ENCODE measurements at regions not wholly inside any gene's neighbourhood (a gene's known extent, or its start where the extent isn't known, plus 50 kb on each side); places are given as distances from the start of the nearest gene placed in this dataset.

GRCh38 chr6:92147246-92147645, 1272.1 kb downstream of the EPHA7 start:
- Histone ChIP-seq H3K4me1 (no peaks in the 10 kb centered on the region), H3K4me3 (ENCODE audit: low read depth, low read length) (no peak overlapping the region), H3K36me3 (ENCODE audit: control insufficient read depth, insufficient read depth, low read length) (no peaks in the 10 kb centered on the region), H3K9me3 (no peaks in the 10 kb centered on the region), H3K27me3 (replicated peaks; ENCODE audit: control insufficient read depth, insufficient read depth, low read length) (no peaks in the 10 kb centered on the region)
- H3K4me1 Mint-ChIP-seq (ENCODE audit: low read depth, unreplicated experiment) = no peaks in the 10 kb centered on the region
- TF ChIP-seq CTCF (IDR thresholded peaks at IDR 0.05; ENCODE audit: insufficient read depth in 1 of 2, low read depth in 1 of 2, low read length in 1 of 2, severe bottlenecking in 1 of 2, unreplicated experiment in 1 of 2) = no peak
- H3K9me3 Mint-ChIP-seq (ENCODE audit: unreplicated experiment) = no peaks in the 10 kb centered on the region
- no peaks in the 10 kb centered on the region for H3K27me3 Mint-ChIP-seq (ENCODE audit: insufficient read depth, unreplicated experiment)
- H3K4me3 Mint-ChIP-seq (ENCODE audit: unreplicated experiment) = no peak overlapping the region
- intact Hi-C loops (cut with micrococcal nuclease; ENCODE audit: unreplicated experiment) = no loop called here
- DNase-seq = no peak
- no peaks in the 10 kb centered on the region for H3K36me3 Mint-ChIP-seq (ENCODE audit: insufficient read depth, unreplicated experiment)
- CTCF ChIA-PET = no interaction called here
- BruUV-seq (replicated peaks) = no TSS peak
- H3K27ac Mint-ChIP-seq (ENCODE audit: unreplicated experiment) = no peak overlapping the region
- POLR2A ChIA-PET = no interaction called here

GRCh38 chr6:92139601-92140000, 1279.8 kb downstream of the EPHA7 start:
- BruUV-seq (replicated peaks) = no TSS peak
- Mint-ChIP-seq H3K27me3 (ENCODE audit: insufficient read depth, unreplicated experiment) (no peaks in the 10 kb centered on the region), H3K36me3 (ENCODE audit: insufficient read depth, unreplicated experiment) (no peaks in the 10 kb centered on the region), H3K9me3 (ENCODE audit: unreplicated experiment) (no peaks in the 10 kb centered on the region), H3K27ac (ENCODE audit: unreplicated experiment) (no peak overlapping the region), H3K4me1 (ENCODE audit: low read depth, unreplicated experiment) (peaks cover 6% of the 10 kb centered on the region), H3K4me3 (ENCODE audit: unreplicated experiment) (no peak overlapping the region)
- CTCF ChIA-PET = no interaction called here
- Histone ChIP-seq H3K36me3 (ENCODE audit: control insufficient read depth, insufficient read depth, low read length) (no peaks in the 10 kb centered on the region), H3K4me3 (ENCODE audit: low read depth, low read length) (no peak overlapping the region), H3K9me3 (no peaks in the 10 kb centered on the region), H3K4me1 (no peaks in the 10 kb centered on the region), H3K27me3 (replicated peaks; ENCODE audit: control insufficient read depth, insufficient read depth, low read length) (no peaks in the 10 kb centered on the region)
- POLR2A ChIA-PET = no interaction called here
- intact Hi-C loops (cut with micrococcal nuclease; ENCODE audit: unreplicated experiment) = no loop called here
- DNase-seq = no peak
- no peak for TF ChIP-seq CTCF (IDR thresholded peaks at IDR 0.05; ENCODE audit: insufficient read depth in 1 of 2, low read depth in 1 of 2, low read length in 1 of 2, severe bottlenecking in 1 of 2, unreplicated experiment in 1 of 2)

- no peak for TF ChIP-seq CTCF (IDR thresholded peaks at IDR 0.05; ENCODE audit: insufficient read depth in 1 of 2, low read depth in 1 of 2, low read length in 1 of 2, severe bottlenecking in 1 of 2, unreplicated experiment in 1 of 2)
- Mint-ChIP-seq H3K9me3 (ENCODE audit: unreplicated experiment) (no peaks in the 10 kb centered on the region), H3K4me3 (ENCODE audit: unreplicated experiment) (peak overlapping the region; percentile 16), H3K36me3 (ENCODE audit: insufficient read depth, unreplicated experiment) (no peaks in the 10 kb centered on the region), H3K27me3 (ENCODE audit: insufficient read depth, unreplicated experiment) (no peaks in the 10 kb centered on the region), H3K27ac (ENCODE audit: unreplicated experiment) (peak overlapping the region; percentile 60), H3K4me1 (ENCODE audit: low read depth, unreplicated experiment) (peaks cover 24% of the 10 kb centered on the region)
- Histone ChIP-seq H3K36me3 (ENCODE audit: control insufficient read depth, insufficient read depth, low read length) (no peaks in the 10 kb centered on the region), H3K4me3 (ENCODE audit: low read depth, low read length) (no peak overlapping the region), H3K27me3 (replicated peaks; ENCODE audit: control insufficient read depth, insufficient read depth, low read length) (no peaks in the 10 kb centered on the region), H3K9me3 (no peaks in the 10 kb centered on the region), H3K4me1 (peaks cover 32% of the 10 kb centered on the region)
- ChIA-PET POLR2A (no interaction called here), CTCF (no interaction called here)
- intact Hi-C loops (cut with micrococcal nuclease; ENCODE audit: unreplicated experiment) = no loop called here
- no peak for DNase-seq
- BruUV-seq (replicated peaks) = no TSS peak
Observed at GRCh38 chr6:92132957-92133356, 1286.4 kb downstream of the EPHA7 start.

Measured in Caco-2 (cell line).